ENCODE measurements at regions not wholly inside any gene's neighbourhood (a gene's known extent, or its start where the extent isn't known, plus 50 kb on each side); places are given as distances from the start of the nearest gene placed in this dataset.

GRCh38 chr17:68179236-68179925 lies 68.5 kb upstream of the AMZ2 start:
- in situ Hi-C loops (cut with HindIII; ENCODE audit: low sequenced_read_pairs), result no loop called here
- DNase-seq (ENCODE audit: low spot score), result peak; percentile 56

GRCh38 chr17:68179926-68180285 lies 67.9 kb upstream of the AMZ2 start:
- no peak for DNase-seq (ENCODE audit: low spot score)
- in situ Hi-C loops (cut with HindIII; ENCODE audit: low sequenced_read_pairs), result no loop called here

- in situ Hi-C loops (cut with HindIII; ENCODE audit: low sequenced_read_pairs), result no loop called here
- DNase-seq (ENCODE audit: low spot score), result no peak
Measured at GRCh38 chr17:68182011-68182306, 65.9 kb upstream of the AMZ2 start.

- no peak for DNase-seq (ENCODE audit: low spot score)
- in situ Hi-C loops (cut with HindIII; ENCODE audit: low sequenced_read_pairs), result no loop called here
Measured at GRCh38 chr17:68182940-68183551, 64.8 kb upstream of the AMZ2 start.

GRCh38 chr17:68184141-68184571 lies 63.7 kb upstream of the AMZ2 start:
- no peak for DNase-seq (ENCODE audit: low spot score)
- in situ Hi-C loops (cut with HindIII; ENCODE audit: low sequenced_read_pairs), result no loop called here

GRCh38 chr17:68184816-68185436 lies 62.9 kb upstream of the AMZ2 start:
- in situ Hi-C loops (cut with HindIII; ENCODE audit: low sequenced_read_pairs), result no loop called here
- DNase-seq (ENCODE audit: low spot score), result no peak

GRCh38 chr17:68185820-68186219 lies 62.0 kb upstream of the AMZ2 start:
- DNase-seq (ENCODE audit: low spot score), result no peak
- in situ Hi-C loops (cut with HindIII; ENCODE audit: low sequenced_read_pairs), result no loop called here

GRCh38 chr17:68190495-68190894 lies 57.3 kb upstream of the AMZ2 start:
- in situ Hi-C loops (cut with HindIII; ENCODE audit: low sequenced_read_pairs), result no loop called here
- no peak for DNase-seq (ENCODE audit: low spot score)

GRCh38 chr17:68195667-68196393 lies 52.0 kb upstream of the AMZ2 start:
- in situ Hi-C loops (cut with HindIII; ENCODE audit: low sequenced_read_pairs), result no loop called here
- DNase-seq (ENCODE audit: low spot score), result peak; percentile 44

- in situ Hi-C loops (cut with HindIII; ENCODE audit: low sequenced_read_pairs), result no loop called here
- DNase-seq (ENCODE audit: low spot score), result no peak
Measured at GRCh38 chr17:68196394-68197090, 51.3 kb upstream of the AMZ2 start.

- peak; percentile 35 for DNase-seq (ENCODE audit: low spot score)
- in situ Hi-C loops (cut with HindIII; ENCODE audit: low sequenced_read_pairs), result no loop called here
Measured at GRCh38 chr17:68197091-68197996, 50.5 kb upstream of the AMZ2 start.

- in situ Hi-C loops (cut with HindIII; ENCODE audit: low sequenced_read_pairs), result no loop called here
- no peak for DNase-seq (ENCODE audit: low spot score)
Measured at GRCh38 chr17:68197997-68198930, 49.6 kb upstream of the AMZ2 start.
